Ishikawa (cell line): ENCODE measurements at regions not wholly inside any gene's neighbourhood (a gene's known extent, or its start where the extent isn't known, plus 50 kb on each side); places are given as distances from the start of the nearest gene placed in this dataset.

Experiments used
- CEBPB ChIP-seq: IDR thresholded peaks from 2 replicates; pipeline ENCODE4 v1.6.1; 2012
- EGR1 ChIP-seq: IDR thresholded peaks from 2 replicates; pipeline ENCODE4 v1.6.1; 2012
- EP300 ChIP-seq: IDR thresholded peaks from 2 replicates; pipeline ENCODE4 v1.6.1; 2012; ENCODE audit warnings: borderline replicate concordance
- FOXM1 ChIP-seq: IDR thresholded peaks from 2 replicates; pipeline ENCODE4 v1.6.1; 2012; ENCODE audit warnings: low read depth, borderline replicate concordance
- RAD21 ChIP-seq: IDR thresholded peaks from 2 replicates; pipeline ENCODE4 v1.6.1; 2012; ENCODE audit warnings: low read depth
- TAF1 ChIP-seq: IDR thresholded peaks from 2 replicates; pipeline ENCODE4 v1.6.1; 2012; ENCODE audit warnings: low read depth, mild to moderate bottlenecking
- TCF12 ChIP-seq: IDR thresholded peaks from 2 replicates; pipeline ENCODE4 v1.6.1; 2012; ENCODE audit warnings: low read depth
- TEAD4 ChIP-seq: IDR thresholded peaks from 2 replicates; pipeline ENCODE4 v1.6.1; 2012
- YY1 ChIP-seq: IDR thresholded peaks from 2 replicates; pipeline ENCODE4 v1.6.1; 2012; ENCODE audit warnings: low read depth
- TF ChIP-seq, protein P1 (sequence below): IDR thresholded peaks from 2 replicates; pipeline ENCODE4 v1.6.1; 2012; ENCODE audit warnings: low read depth, mild to moderate bottlenecking

DNA sequence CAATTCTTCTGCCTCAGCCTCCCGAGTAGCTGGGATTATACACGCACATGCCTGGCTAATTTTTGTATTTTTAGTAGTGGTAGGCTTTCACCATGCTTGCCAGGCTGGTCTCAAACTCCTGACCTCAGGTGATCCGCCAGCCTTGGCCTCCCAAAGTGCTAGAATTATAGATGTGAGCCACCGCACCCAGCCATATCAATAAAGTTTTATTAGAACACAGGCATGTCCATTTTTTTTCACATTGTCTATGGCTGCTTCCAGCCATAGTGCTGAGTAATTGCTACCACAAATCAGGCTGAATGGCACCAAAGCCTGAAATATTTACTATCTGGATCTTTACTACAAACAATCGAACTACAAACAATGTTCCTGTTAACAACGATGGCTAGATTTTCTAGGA is 114.4 kb upstream of the IRX6 start:
- TF ChIP-seq RAD21 (no peak), YY1 (no peak), EP300 (no peak), TEAD4 (no peak), TAF1 (no peak), EGR1 (no peak), CEBPB (no peak), FOXM1 (no peak), TCF12 (no peak)
- TF ChIP-seq, protein P1, sequence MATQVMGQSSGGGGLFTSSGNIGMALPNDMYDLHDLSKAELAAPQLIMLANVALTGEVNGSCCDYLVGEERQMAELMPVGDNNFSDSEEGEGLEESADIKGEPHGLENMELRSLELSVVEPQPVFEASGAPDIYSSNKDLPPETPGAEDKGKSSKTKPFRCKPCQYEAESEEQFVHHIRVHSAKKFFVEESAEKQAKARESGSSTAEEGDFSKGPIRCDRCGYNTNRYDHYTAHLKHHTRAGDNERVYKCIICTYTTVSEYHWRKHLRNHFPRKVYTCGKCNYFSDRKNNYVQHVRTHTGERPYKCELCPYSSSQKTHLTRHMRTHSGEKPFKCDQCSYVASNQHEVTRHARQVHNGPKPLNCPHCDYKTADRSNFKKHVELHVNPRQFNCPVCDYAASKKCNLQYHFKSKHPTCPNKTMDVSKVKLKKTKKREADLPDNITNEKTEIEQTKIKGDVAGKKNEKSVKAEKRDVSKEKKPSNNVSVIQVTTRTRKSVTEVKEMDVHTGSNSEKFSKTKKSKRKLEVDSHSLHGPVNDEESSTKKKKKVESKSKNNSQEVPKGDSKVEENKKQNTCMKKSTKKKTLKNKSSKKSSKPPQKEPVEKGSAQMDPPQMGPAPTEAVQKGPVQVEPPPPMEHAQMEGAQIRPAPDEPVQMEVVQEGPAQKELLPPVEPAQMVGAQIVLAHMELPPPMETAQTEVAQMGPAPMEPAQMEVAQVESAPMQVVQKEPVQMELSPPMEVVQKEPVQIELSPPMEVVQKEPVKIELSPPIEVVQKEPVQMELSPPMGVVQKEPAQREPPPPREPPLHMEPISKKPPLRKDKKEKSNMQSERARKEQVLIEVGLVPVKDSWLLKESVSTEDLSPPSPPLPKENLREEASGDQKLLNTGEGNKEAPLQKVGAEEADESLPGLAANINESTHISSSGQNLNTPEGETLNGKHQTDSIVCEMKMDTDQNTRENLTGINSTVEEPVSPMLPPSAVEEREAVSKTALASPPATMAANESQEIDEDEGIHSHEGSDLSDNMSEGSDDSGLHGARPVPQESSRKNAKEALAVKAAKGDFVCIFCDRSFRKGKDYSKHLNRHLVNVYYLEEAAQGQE, result no peak
